Esophagus squamous epithelium (tissue), 4 donors: ENCODE measurements at regions not wholly inside any gene's neighbourhood (a gene's known extent, or its start where the extent isn't known, plus 50 kb on each side); places are given as distances from the start of the nearest gene placed in this dataset.

Experiments used
- POLR2A ChIP-seq, 4 donors: fragments of 450-650 bp; IDR thresholded peaks; one replicate each; pipeline ENCODE4 v1.6.1; 2017; ENCODE audit warnings: antibody characterized with exemption in 4 of 4, mild to moderate bottlenecking in 4 of 4, moderate library complexity in 3 of 4
- TF ChIP-seq, protein P1 (sequence below), 6 experiments: fragments of 450-650 bp in 4 of 6; fragments of 200-600 bp in 2 of 6; sonication (generic) in 2 of 6; IDR thresholded peaks; one replicate each; pipeline ENCODE4 v1.5.1; 2016 to 2019; ENCODE audit warnings: antibody characterized with exemption in 6 of 6, mild to moderate bottlenecking in 4 of 6, moderate library complexity in 4 of 6

DNA sequence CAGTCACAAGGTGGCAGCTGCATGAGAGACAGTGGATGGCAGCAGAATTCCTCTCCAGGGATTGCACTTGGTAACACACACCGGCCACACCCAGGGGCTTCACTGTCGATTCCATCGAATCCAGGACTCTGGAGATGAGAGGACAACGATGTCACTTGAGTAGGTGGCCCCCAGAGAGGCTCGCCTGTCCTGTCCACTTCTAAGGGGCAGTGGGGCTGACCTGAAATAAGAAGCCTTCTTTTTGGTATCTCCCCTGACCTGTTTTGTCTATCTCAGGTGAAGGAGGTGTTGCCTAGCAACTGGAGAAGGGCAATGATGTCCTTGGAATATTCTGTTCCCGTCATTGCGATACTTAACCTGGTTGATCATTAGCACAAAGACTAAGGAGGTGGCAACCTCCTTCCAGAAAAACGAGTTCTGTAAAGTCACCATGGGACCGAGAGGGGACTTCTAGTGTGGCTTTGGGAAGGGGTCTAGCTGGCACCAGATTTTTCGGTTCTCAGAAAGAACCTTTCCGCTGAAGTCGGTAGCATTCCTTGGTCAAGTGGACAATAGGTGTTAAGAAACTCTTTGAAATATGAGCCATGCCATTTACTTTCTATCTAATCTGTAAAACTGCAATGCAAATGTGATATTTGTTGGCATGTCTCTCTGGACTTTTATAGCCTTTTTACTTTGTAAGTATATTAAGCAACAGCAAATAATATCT lies 85.2 kb upstream of the TMPRSS2 start:
- TF ChIP-seq, protein P1, sequence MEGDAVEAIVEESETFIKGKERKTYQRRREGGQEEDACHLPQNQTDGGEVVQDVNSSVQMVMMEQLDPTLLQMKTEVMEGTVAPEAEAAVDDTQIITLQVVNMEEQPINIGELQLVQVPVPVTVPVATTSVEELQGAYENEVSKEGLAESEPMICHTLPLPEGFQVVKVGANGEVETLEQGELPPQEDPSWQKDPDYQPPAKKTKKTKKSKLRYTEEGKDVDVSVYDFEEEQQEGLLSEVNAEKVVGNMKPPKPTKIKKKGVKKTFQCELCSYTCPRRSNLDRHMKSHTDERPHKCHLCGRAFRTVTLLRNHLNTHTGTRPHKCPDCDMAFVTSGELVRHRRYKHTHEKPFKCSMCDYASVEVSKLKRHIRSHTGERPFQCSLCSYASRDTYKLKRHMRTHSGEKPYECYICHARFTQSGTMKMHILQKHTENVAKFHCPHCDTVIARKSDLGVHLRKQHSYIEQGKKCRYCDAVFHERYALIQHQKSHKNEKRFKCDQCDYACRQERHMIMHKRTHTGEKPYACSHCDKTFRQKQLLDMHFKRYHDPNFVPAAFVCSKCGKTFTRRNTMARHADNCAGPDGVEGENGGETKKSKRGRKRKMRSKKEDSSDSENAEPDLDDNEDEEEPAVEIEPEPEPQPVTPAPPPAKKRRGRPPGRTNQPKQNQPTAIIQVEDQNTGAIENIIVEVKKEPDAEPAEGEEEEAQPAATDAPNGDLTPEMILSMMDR (IDR thresholded peaks at IDR 0.05): no peak
- TF ChIP-seq POLR2A (IDR thresholded peaks at IDR 0.05): no peak
